PC-3 (cell line): ENCODE measurements at regions not wholly inside any gene's neighbourhood (a gene's known extent, or its start where the extent isn't known, plus 50 kb on each side); places are given as distances from the start of the nearest gene placed in this dataset.

ENCODE experiments used
- ATAC-seq: fragments of 200-7000 bp; cut with Tn5 transposase; 2 replicates; pipeline ENCODE4 v1.9.1; 2020; ENCODE audit warnings: mild to moderate bottlenecking, moderate library complexity
- BruUV-seq: library from RNA; stranded (reverse); fragments of 400-500 nt; replicated peaks from 2 replicates; lab custom pipeline; 2021; lab: Mats Ljungman, UMichigan
- CTCF ChIA-PET: fragments of 300-600 bp; sonication (Branson Sonifier 250); formaldehyde crosslinking; loops from one replicate; lab custom pipeline; 2022; ENCODE audit warnings: antibody characterized with exemption; lab: Charles Lee
- POLR2A ChIA-PET: fragments of 300-600 bp; sonication (Branson Sonifier 250); formaldehyde crosslinking; loops from one replicate; lab custom pipeline; 2022; ENCODE audit warnings: antibody characterized with exemption; ENCODE audit not compliant: unreplicated experiment; lab: Charles Lee
- DNase-seq: peaks from one replicate; pipeline ENCODE4 v3.0.0-alpha.2; 2015
- H2AFZ ChIP-seq: fragments of 300-600 bp; sonication (generic); 2 replicates; pipeline ENCODE4 v1.6.0; 2016; ENCODE audit warnings: antibody characterized with exemption, low read length
- H3F3A ChIP-seq: fragments of 300-600 bp; sonication (generic); one replicate; pipeline ENCODE4 v1.6.0; 2017; ENCODE audit warnings: antibody characterized with exemption, low read length, control low read depth, mild to moderate bottlenecking; ENCODE audit not compliant: unreplicated experiment
- H3K27ac ChIP-seq: fragments of 300-600 bp; sonication (generic); 2 replicates; pipeline ENCODE4 v1.5.1; 2016; ENCODE audit warnings: mild to moderate bottlenecking, low read length
- H3K27me3 ChIP-seq: fragments of 300-600 bp; sonication (generic); 2 replicates; pipeline ENCODE4 v1.6.1; 2016; ENCODE audit warnings: low read length, mixed read lengths
- H3K36me3 ChIP-seq: fragments of 300-600 bp; sonication (generic); 2 replicates; pipeline ENCODE4 v1.6.1; 2016; ENCODE audit warnings: low read depth, mixed run types, low read length, mixed read lengths
- H3K4me1 ChIP-seq: fragments of 300-600 bp; sonication (generic); 2 replicates; pipeline ENCODE4 v1.5.1; 2016; ENCODE audit warnings: low read length; ENCODE audit not compliant: insufficient read depth
- H3K4me2 ChIP-seq: fragments of 300-600 bp; sonication (generic); 2 replicates; pipeline ENCODE4 v1.6.0; 2016; ENCODE audit warnings: low read length
- H3K4me3 ChIP-seq: fragments of 300-600 bp; sonication (generic); 2 replicates; pipeline ENCODE4 v1.5.1; 2016; ENCODE audit warnings: mild to moderate bottlenecking, low read length, mixed read lengths
- H3K79me2 ChIP-seq: fragments of 300-600 bp; sonication (generic); 2 replicates; pipeline ENCODE4 v1.6.1; 2017; ENCODE audit warnings: low read length, mixed read lengths
- H3K9ac ChIP-seq: fragments of 300-600 bp; sonication (generic); 2 replicates; pipeline ENCODE4 v1.6.0; 2016; ENCODE audit warnings: mild to moderate bottlenecking, low read length
- H3K9me2 ChIP-seq: fragments of 300-600 bp; sonication (generic); replicated peaks from 2 replicates; pipeline ENCODE4 v1.6.1; 2016; ENCODE audit warnings: mixed run types, low read length, mixed read lengths
- H3K9me3 ChIP-seq: fragments of 300-600 bp; sonication (generic); 2 replicates; pipeline ENCODE4 v1.6.1; 2016; ENCODE audit warnings: low read length, mixed read lengths
- H4K20me1 ChIP-seq: fragments of 300-600 bp; sonication (generic); 2 replicates; pipeline ENCODE4 v1.6.1; 2016; ENCODE audit warnings: low read length, mixed read lengths
- CTCF ChIP-seq: fragments of 300-600 bp; sonication (generic); conservative IDR thresholded peaks from 2 replicates; pipeline ENCODE4 v1.5.1; 2017; ENCODE audit warnings: antibody characterized with exemption, low read depth, mild to moderate bottlenecking, low read length
- EZH2 ChIP-seq: fragments of 300-600 bp; sonication (generic); IDR thresholded peaks from one replicate; pipeline ENCODE4 v1.6.1; 2017; ENCODE audit warnings: antibody characterized with exemption, mild to moderate bottlenecking, low read length; ENCODE audit not compliant: unreplicated experiment
- EZH2phosphoT487 ChIP-seq: fragments of 300-600 bp; sonication (generic); IDR thresholded peaks from 2 replicates; pipeline ENCODE4 v1.6.1; 2018; ENCODE audit warnings: mild to moderate bottlenecking, antibody characterized with exemption, low read length, borderline replicate concordance
- intact Hi-C: fragments of 100-400 bp; cut with micrococcal nuclease; formaldehyde crosslinking; loops from 2 replicates; pipeline ENCODE4 v1.9.0; 2023

- H2AFZ ChIP-seq = no peak overlapping the region
- H3K27ac ChIP-seq = no peak overlapping the region
- no peak overlapping the region for H3K4me3 ChIP-seq
- no peaks in the 10 kb centered on the region for H3F3A ChIP-seq
- BruUV-seq = no TSS peak
- intact Hi-C loops = no loop called here
- ChIA-PET POLR2A (no interaction called here), CTCF (no interaction called here)
- H3K36me3 ChIP-seq = no peaks in the 10 kb centered on the region
- H3K27me3 ChIP-seq = peaks cover 22% of the 10 kb centered on the region
- no peak overlapping the region for H3K9ac ChIP-seq
- peaks cover 11% of the 10 kb centered on the region; the same call in 1 of the 2 replicates for H3K4me1 ChIP-seq
- H4K20me1 ChIP-seq = no peaks in the 10 kb centered on the region
- H3K9me2 ChIP-seq = no peaks in the 10 kb centered on the region
- H3K4me2 ChIP-seq = no peak overlapping the region
- no peak for DNase-seq
- H3K79me2 ChIP-seq = no peaks in the 10 kb centered on the region
- TF ChIP-seq CTCF = no peak
- no peak for TF ChIP-seq EZH2
- no peak for TF ChIP-seq EZH2phosphoT487
- no peaks in the 10 kb centered on the region for H3K9me3 ChIP-seq
- no peak for ATAC-seq
Observed at GRCh38 chr2:121947674-121948073, 192.2 kb downstream of the TSN start.

GRCh38 chr2:121949271-121949670 is 193.8 kb downstream of the TSN start:
- Histone ChIP-seq H3K9ac (no peak overlapping the region), H3F3A (no peaks in the 10 kb centered on the region), H3K27ac (no peak overlapping the region), H2AFZ (no peak overlapping the region), H3K27me3 (peaks cover 24% of the 10 kb centered on the region), H3K4me2 (no peak overlapping the region), H4K20me1 (no peaks in the 10 kb centered on the region), H3K4me3 (no peak overlapping the region), H3K36me3 (no peaks in the 10 kb centered on the region), H3K4me1 (peaks cover 3% of the 10 kb centered on the region; the same call in 1 of the 2 replicates), H3K79me2 (no peaks in the 10 kb centered on the region), H3K9me3 (no peaks in the 10 kb centered on the region), H3K9me2 (no peaks in the 10 kb centered on the region)
- ChIA-PET POLR2A (no interaction called here), CTCF (no interaction called here)
- DNase-seq (no peak), ATAC-seq (no peak)
- no peak for TF ChIP-seq EZH2phosphoT487
- TF ChIP-seq CTCF = no peak
- TF ChIP-seq EZH2 = no peak
- no TSS peak for BruUV-seq
- intact Hi-C loops = no loop called here

GRCh38 chr2:121955426-121955825 is 200.0 kb downstream of the TSN start:
- no peak for ATAC-seq
- DNase-seq = no peak
- TF ChIP-seq EZH2phosphoT487 = no peak
- Histone ChIP-seq H3K9ac (no peak overlapping the region), H3F3A (no peaks in the 10 kb centered on the region), H3K9me2 (no peaks in the 10 kb centered on the region), H3K36me3 (no peaks in the 10 kb centered on the region), H4K20me1 (no peaks in the 10 kb centered on the region), H3K27me3 (peaks cover 74% of the 10 kb centered on the region), H2AFZ (no peak overlapping the region), H3K4me3 (no peak overlapping the region), H3K9me3 (no peaks in the 10 kb centered on the region), H3K27ac (no peak overlapping the region), H3K79me2 (no peaks in the 10 kb centered on the region), H3K4me2 (no peak overlapping the region), H3K4me1 (no peaks in the 10 kb centered on the region)
- BruUV-seq = no TSS peak
- ChIA-PET POLR2A (no interaction called here), CTCF (interaction anchor here (0.6 kb wide), 1 partner anchor 22 kb away, joined by 3 read pairs; no protein-coding TSS in a partner anchor)
- intact Hi-C loops = no loop called here
